Activated CD8-positive, alpha-beta memory T cell treated with anti-CD3 and anti-CD28 coated beads for 24 hours (primary cell): ENCODE measurements at regions not wholly inside any gene's neighbourhood (a gene's known extent, or its start where the extent isn't known, plus 50 kb on each side); places are given as distances from the start of the nearest gene placed in this dataset.
"Not testable (repeated sequence)": the region's sequence is repeated elsewhere in the genome, so short reads cannot be mapped to it uniquely, and the experiment has no call there.

Experiments
- DNase-seq: peaks from one replicate; pipeline ENCODE4 v3.0.0-alpha.2; 2020

- DNase-seq, result no peak
These were observed 153.2 kb downstream of the CTTN start for GRCh38 chr11:70551351-70552166.

GRCh38 chr11:70552167-70553150 is 154.1 kb downstream of the CTTN start:
- DNase-seq, result no peak

- no peak for DNase-seq
These were observed 156.7 kb downstream of the CTTN start for GRCh38 chr11:70555078-70555477.

- DNase-seq, result no peak
These were observed 158.8 kb downstream of the CTTN start for GRCh38 chr11:70556884-70557741.

GRCh38 chr11:70557742-70558485 is 159.6 kb downstream of the CTTN start:
- no peak for DNase-seq

- DNase-seq, result no peak
These were observed 160.4 kb downstream of the CTTN start for GRCh38 chr11:70558681-70559080.

- no peak for DNase-seq
These were observed 161.2 kb downstream of the CTTN start for GRCh38 chr11:70559516-70559915.

- not testable (repeated sequence) for DNase-seq
These were observed 162.3 kb downstream of the CTTN start for GRCh38 chr11:70560621-70561020.

GRCh38 chr11:70566768-70567530 is 168.6 kb downstream of the CTTN start:
- DNase-seq, result no peak

GRCh38 chr11:70567680-70568034 is 169.3 kb downstream of the CTTN start:
- no peak for DNase-seq

GRCh38 chr11:70568035-70568813 is 169.9 kb downstream of the CTTN start:
- no peak for DNase-seq

GRCh38 chr11:70568814-70569617 is 170.7 kb downstream of the CTTN start:
- no peak for DNase-seq

- DNase-seq, result no peak
These were observed 171.2 kb downstream of the CTTN start for GRCh38 chr11:70569618-70569890.

GRCh38 chr11:70569996-70570692 is 171.8 kb downstream of the CTTN start:
- no peak for DNase-seq

- no peak for DNase-seq
These were observed 172.5 kb downstream of the CTTN start for GRCh38 chr11:70570693-70571395.

- DNase-seq, result no peak
These were observed 174.6 kb downstream of the CTTN start for GRCh38 chr11:70572974-70573260.

GRCh38 chr11:70573701-70574151 is 175.4 kb downstream of the CTTN start:
- no peak for DNase-seq

GRCh38 chr11:70574725-70575347 is 176.5 kb downstream of the CTTN start:
- no peak for DNase-seq
